ENCODE measurements at regions not wholly inside any gene's neighbourhood (a gene's known extent, or its start where the extent isn't known, plus 50 kb on each side); places are given as distances from the start of the nearest gene placed in this dataset.

GRCh38 chrX:82912382-82912781 lies 595.7 kb upstream of the POU3F4 start:
- TF ChIP-seq CTCF (tag by site-specific recombination; IDR thresholded peaks at IDR 0.05) = no peak
- TF ChIP-seq ZBTB49 (tag by site-specific recombination; IDR thresholded peaks at IDR 0.05; ENCODE audit: low read depth) = no peak
